IPS-20b (cell line): ENCODE measurements at regions not wholly inside any gene's neighbourhood (a gene's known extent, or its start where the extent isn't known, plus 50 kb on each side); places are given as distances from the start of the nearest gene placed in this dataset.
A peak's percentile ranks its signal among the peaks of the same experiment; 100 is the strongest.

Experiments used
- H3K27ac ChIP-seq: one replicate; pipeline ENCODE4 v1.5.1; 2013; ENCODE audit warnings: low read length
- H3K27me3 ChIP-seq: 2 replicates; pipeline ENCODE4 v1.6.1; 2013; ENCODE audit warnings: mild to moderate bottlenecking, low read length, inconsistent platforms; ENCODE audit not compliant: insufficient read depth
- H3K36me3 ChIP-seq: 2 replicates; pipeline ENCODE4 v1.6.1; 2013; ENCODE audit warnings: low read depth, mild to moderate bottlenecking, inconsistent platforms, low read length, moderate library complexity; ENCODE audit not compliant: insufficient read depth
- H3K4me1 ChIP-seq: 2 replicates; pipeline ENCODE4 v1.6.1; 2013; ENCODE audit warnings: mild to moderate bottlenecking, control low read depth, inconsistent platforms, low read length, moderate library complexity; ENCODE audit not compliant: insufficient read depth
- H3K4me3 ChIP-seq: 2 replicates; pipeline ENCODE4 v1.5.1; 2013; ENCODE audit warnings: mild to moderate bottlenecking, low read length, inconsistent platforms
- H3K9ac ChIP-seq: 2 replicates; pipeline ENCODE4 v1.6.1; 2013; ENCODE audit warnings: low read depth, mild to moderate bottlenecking, inconsistent platforms, low read length, moderate library complexity
- H3K9me3 ChIP-seq: 2 replicates; pipeline ENCODE4 v1.6.1; 2013; ENCODE audit warnings: mild to moderate bottlenecking, low read depth, low read length, inconsistent platforms; ENCODE audit not compliant: insufficient read depth

DNA sequence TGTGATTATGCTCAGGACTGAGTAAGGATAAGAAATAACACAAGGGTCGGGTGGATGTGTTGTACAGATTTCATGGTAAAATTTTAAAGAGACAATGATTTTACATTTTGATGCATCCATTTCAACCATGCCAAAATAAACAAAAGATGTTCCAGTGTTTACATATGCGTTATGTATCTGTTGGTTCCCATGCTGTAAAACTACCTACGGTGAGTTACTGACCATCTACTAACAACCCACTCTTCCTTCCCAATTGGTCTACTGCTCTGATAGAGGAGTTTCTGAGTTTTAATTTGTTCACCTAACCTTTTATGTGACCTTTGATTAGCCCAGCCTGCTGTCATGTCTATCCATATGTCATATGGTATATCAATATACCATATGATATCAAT, 1697.1 kb downstream of the MAT2B start:
- H3K4me1 ChIP-seq = peaks cover 18% of the 10 kb centered on the region; the same call in 1 of the 2 replicates
- H3K4me3 ChIP-seq = no peak overlapping the region
- H3K36me3 ChIP-seq = no peaks in the 10 kb centered on the region
- H3K9ac ChIP-seq = no peak overlapping the region
- no peaks in the 10 kb centered on the region for H3K9me3 ChIP-seq
- H3K27ac ChIP-seq = no peak overlapping the region
- H3K27me3 ChIP-seq = no peaks in the 10 kb centered on the region

DNA sequence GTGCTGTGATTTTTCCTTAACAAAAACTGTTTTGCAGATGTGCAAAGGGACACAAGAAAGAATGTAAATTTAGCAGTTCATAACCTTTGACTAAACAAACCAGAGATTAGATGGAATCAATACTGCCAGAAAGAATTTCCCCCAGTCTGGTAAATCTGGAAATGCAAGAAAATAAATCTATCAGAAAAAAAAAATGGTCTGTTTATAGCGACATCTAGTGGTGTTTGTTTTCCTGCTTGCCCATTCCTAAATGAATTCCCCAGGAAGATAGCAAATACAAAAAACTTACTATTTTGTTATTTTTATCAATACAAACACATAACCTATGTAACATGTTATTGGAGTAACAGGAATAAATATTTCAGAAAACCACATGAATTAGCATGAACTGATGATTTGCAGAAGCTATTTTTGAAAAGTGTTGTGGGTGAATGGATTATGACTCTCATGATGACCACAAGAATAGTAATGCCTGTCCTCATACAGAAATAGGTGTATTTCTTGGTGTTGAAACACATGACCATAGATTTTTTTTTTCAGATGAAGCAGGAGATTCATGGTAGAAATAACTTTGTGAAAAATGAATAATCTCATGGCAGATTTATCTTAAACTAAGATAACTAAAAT, 1703.8 kb downstream of the MAT2B start:
- no peaks in the 10 kb centered on the region for H3K36me3 ChIP-seq
- H3K27me3 ChIP-seq = no peaks in the 10 kb centered on the region
- no peak overlapping the region for H3K27ac ChIP-seq
- no peaks in the 10 kb centered on the region for H3K9me3 ChIP-seq
- peaks cover 18% of the 10 kb centered on the region; the same call in 1 of the 2 replicates for H3K4me1 ChIP-seq
- no peak overlapping the region for H3K4me3 ChIP-seq
- no peak overlapping the region for H3K9ac ChIP-seq

DNA sequence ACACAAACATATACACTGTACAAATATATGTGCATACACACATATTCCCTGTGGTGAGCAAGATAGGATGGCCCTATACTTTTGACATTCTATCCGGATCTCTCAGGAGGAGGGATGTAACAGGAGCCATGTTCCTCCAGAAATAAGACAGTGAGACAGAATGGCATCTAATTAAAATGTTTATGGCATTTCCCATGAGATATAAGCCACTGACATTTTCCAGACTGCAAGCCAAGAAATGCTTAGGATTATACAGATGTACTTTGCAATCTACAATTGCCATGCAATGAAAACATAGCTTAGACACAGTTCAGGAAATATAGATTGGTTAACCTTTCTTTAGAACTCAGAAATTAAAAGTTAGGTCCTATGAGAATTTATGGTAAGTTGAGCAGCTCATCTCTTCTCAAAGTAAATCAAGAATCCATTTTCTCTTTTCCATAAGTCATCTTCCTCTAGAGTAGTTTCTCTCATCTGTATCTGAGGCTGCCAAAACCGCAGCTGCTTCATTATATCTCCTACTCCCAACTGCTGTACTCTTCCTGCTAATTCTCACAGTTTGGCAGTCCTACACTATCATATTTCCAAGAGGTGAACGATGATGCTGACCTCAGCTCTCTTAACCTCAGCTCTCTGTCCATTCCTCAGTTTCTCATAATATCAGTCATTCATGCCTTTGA, 1719.1 kb downstream of the MAT2B start:
- H3K9ac ChIP-seq = no peak overlapping the region
- no peaks in the 10 kb centered on the region for H3K36me3 ChIP-seq
- no peaks in the 10 kb centered on the region for H3K27me3 ChIP-seq
- H3K27ac ChIP-seq = no peak overlapping the region
- H3K9me3 ChIP-seq = no peaks in the 10 kb centered on the region
- H3K4me3 ChIP-seq = no peak overlapping the region
- peaks cover 15% of the 10 kb centered on the region; the same call in 1 of the 2 replicates for H3K4me1 ChIP-seq

DNA sequence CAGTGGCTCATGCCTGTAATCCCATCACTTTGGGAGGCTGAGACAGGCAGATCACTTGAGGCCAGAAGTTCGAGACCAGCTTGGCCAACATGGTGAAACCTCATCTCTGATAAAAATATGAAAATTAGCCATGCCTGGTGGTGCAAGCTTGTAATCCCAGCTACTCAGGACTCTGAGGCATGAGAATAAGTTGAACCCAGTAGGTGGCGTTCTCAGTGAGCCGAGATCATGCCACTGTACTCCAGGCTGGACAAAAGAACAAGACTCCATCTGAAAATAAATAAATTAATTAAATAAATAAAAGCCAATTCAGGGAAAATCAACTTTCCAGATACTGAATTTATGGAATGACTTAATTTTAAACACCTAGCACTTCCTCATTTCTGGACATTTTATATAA, 1722.1 kb downstream of the MAT2B start:
- Histone ChIP-seq H3K4me3 (no peak overlapping the region), H3K9ac (no peak overlapping the region), H3K9me3 (no peaks in the 10 kb centered on the region), H3K27me3 (no peaks in the 10 kb centered on the region), H3K4me1 (peaks cover 31% of the 10 kb centered on the region; the same call in 1 of the 2 replicates), H3K36me3 (no peaks in the 10 kb centered on the region), H3K27ac (no peak overlapping the region)

DNA sequence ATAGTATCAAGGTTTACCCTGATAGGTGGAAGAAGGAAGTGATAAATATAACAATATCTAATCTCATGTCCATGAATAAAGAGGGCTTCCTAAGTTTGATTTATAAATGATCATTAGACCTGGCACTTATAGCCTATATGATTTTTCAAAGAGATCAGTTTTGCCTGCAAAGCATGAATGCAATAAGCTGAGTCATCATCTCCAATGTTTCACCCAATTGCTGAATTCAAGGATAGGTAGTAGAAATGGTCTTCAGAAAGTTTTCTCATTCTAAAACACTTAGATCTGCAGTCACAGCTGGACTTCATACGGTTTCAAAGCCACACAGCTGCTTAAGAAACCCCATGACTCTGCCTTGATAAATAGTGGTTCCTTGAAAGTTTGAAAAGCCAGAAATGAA, 1722.8 kb downstream of the MAT2B start:
- Histone ChIP-seq H3K4me1 (peaks cover 38% of the 10 kb centered on the region; the same call in 1 of the 2 replicates), H3K27me3 (no peaks in the 10 kb centered on the region), H3K27ac (no peak overlapping the region), H3K9me3 (no peaks in the 10 kb centered on the region), H3K36me3 (no peaks in the 10 kb centered on the region), H3K9ac (no peak overlapping the region), H3K4me3 (no peak overlapping the region)

DNA sequence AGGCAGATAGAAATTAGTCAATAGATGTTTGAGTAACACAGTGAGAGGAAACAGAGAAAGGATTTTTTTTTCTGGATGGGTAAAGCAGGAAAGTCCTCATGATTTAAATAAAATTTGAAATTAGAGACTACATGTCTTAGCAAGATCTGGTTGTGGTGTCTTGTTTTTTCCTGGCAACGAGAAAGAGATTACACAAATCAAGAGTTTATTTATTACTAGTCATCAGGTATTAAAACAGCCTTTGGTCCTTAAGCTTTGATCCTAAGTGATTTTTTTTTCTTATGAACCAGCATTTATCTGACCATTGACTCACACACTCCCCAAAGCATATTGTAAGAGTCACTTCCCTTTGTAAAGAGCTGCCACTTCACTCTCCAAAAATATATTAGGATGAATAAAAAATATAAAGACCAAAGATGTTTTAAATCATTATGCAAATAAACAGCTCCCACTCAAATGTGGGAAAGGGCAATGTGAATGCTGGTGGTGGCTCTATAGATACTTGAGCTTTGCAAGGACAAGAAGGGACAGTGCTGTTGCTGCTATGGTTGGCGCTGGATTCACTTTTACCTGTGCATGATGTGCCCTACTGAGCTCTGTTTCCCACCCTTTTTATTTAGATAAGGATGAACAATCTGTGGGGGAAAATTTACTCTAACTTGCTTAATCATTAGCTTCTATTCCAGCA, 1726.5 kb downstream of the MAT2B start:
- Histone ChIP-seq H3K27ac (peak overlapping the region; percentile 92), H3K4me3 (peak overlapping the region; percentile 16; the same call in 1 of the 2 replicates), H3K9me3 (peaks cover 20% of the 10 kb centered on the region), H3K36me3 (peaks cover 9% of the 10 kb centered on the region), H3K27me3 (no peaks in the 10 kb centered on the region), H3K4me1 (peaks cover 43% of the 10 kb centered on the region; the same call in 1 of the 2 replicates), H3K9ac (peak overlapping the region; percentile 61; the same call in 1 of the 2 replicates)

DNA sequence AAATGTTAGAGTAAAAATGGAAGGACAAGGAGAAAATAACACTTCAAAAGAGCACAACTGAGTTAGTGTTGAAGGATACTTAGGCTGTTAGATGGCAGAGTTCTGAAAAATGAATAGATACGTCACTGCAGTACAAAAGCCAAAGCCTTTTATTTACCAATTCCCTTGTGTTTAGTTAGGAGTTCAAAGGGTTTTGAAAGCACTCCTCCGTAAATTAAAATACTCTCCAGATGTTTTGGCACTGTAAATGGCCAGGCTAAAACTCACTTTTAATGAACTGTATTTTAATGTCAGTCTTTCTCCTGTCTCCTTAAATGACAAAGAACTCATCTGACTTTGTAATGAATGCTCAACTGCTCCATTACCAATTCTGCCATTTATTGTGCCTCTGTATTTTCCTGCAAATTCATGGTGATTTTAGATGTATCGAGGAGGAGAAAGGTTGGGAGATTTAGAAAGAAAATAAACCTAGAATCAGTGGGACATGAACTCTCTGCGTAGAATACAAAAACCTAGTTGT, 1727.2 kb downstream of the MAT2B start:
- peaks cover 43% of the 10 kb centered on the region; the same call in 1 of the 2 replicates for H3K4me1 ChIP-seq
- H3K27me3 ChIP-seq = no peaks in the 10 kb centered on the region
- peak overlapping the region; percentile 92 for H3K27ac ChIP-seq
- H3K36me3 ChIP-seq = peaks cover 9% of the 10 kb centered on the region
- peak overlapping the region; percentile 16; the same call in 1 of the 2 replicates for H3K4me3 ChIP-seq
- peaks cover 20% of the 10 kb centered on the region for H3K9me3 ChIP-seq
- peak overlapping the region; percentile 61; the same call in 1 of the 2 replicates for H3K9ac ChIP-seq

DNA sequence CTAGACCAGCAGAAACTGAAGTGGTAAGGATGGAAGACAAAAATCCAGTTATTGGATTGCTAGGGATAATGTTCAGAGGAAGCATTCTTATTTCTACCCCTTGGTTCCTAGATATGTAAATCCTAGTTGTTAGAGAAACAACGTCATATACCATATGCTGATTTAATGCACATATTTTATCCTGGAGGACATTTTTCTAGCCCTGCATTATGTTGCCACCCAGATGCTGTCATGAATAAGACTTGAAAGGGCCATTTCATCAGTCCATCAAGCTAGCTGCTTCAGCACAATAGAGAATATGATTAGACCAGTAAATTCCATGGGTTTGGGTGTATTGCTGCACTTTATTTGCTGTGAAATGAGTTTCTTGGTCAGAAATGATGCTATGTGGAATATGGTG, 1736.4 kb downstream of the MAT2B start:
- H3K36me3 ChIP-seq = no peaks in the 10 kb centered on the region
- no peaks in the 10 kb centered on the region for H3K4me1 ChIP-seq
- H3K4me3 ChIP-seq = no peak overlapping the region
- no peak overlapping the region for H3K27ac ChIP-seq
- no peaks in the 10 kb centered on the region for H3K9me3 ChIP-seq
- H3K27me3 ChIP-seq = no peaks in the 10 kb centered on the region
- H3K9ac ChIP-seq = no peak overlapping the region

DNA sequence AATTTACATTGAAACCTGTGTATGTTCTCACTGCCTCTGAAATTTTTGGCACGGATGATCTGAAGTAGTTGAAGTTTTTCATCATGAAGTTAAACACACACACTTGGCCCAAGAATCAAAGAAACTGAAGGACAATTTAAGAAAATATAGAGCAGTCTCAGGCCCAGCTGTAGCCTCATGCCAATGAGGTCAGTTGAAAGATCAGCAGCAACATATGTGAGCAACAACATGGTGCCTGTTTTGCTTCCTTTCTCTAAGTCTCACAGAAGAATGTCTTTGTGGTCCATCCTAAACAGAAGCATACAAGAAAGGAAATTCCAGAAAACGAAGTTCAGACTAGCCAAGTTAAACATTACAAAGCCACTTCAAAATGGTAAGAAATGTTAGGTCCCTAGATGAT, 1737.2 kb downstream of the MAT2B start:
- no peaks in the 10 kb centered on the region for H3K4me1 ChIP-seq
- H3K9ac ChIP-seq = no peak overlapping the region
- no peak overlapping the region for H3K27ac ChIP-seq
- H3K36me3 ChIP-seq = no peaks in the 10 kb centered on the region
- H3K9me3 ChIP-seq = no peaks in the 10 kb centered on the region
- no peak overlapping the region for H3K4me3 ChIP-seq
- H3K27me3 ChIP-seq = no peaks in the 10 kb centered on the region

DNA sequence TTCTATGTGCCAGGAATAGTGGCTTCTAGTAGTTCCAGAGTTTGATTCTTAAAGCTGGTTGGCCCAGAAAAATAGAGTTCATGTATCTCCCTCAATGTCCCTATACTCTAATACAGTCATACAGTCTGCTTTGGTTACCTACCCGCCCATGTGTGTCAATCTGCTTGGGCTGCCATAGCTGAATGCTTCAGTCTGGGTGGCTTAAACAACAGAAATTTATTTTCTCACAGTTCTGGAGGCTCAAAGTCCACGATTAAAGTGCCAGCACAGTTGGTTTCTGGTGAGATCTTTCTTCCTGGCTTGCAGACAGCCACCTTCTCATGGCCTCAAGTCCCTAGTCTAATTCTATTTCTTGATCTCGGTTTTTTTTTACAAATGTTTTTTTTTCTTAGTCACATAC, 1739.0 kb downstream of the MAT2B start:
- Histone ChIP-seq H3K27ac (no peak overlapping the region), H3K36me3 (no peaks in the 10 kb centered on the region), H3K9me3 (no peaks in the 10 kb centered on the region), H3K27me3 (no peaks in the 10 kb centered on the region), H3K4me1 (no peaks in the 10 kb centered on the region), H3K9ac (no peak overlapping the region), H3K4me3 (no peak overlapping the region)

DNA sequence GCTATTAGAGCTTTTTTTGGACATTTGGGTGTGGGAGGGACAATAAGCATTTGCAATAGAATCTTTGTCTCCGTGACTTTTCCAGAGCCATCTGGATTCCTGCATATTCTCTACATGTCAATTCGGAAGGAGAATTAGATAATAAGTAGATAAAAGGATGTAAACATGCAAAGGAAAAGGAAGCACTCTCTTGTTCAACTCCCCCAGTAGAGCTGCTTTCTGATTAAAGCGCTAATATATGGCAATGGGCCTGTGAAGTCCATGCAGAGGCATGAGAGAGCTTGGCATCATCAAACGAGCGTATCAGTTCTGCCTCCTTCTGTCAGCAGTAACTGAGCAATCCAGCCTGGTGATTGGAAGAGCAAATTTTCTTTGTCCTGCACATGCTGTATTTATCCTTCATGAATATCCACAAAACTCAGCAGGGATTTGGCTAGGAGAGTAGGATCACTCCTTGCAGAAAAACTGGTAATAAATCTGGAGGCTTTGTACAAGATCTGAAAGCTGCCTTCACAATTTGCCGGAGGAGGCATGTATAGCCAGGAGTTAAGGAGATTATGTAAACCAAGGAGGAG, 1752.9 kb downstream of the MAT2B start:
- Histone ChIP-seq H3K4me3 (no peak overlapping the region), H3K4me1 (no peaks in the 10 kb centered on the region), H3K9me3 (no peaks in the 10 kb centered on the region), H3K27ac (no peak overlapping the region), H3K27me3 (no peaks in the 10 kb centered on the region), H3K36me3 (no peaks in the 10 kb centered on the region), H3K9ac (no peak overlapping the region)
